22Rv1 (cell line): ENCODE measurements at regions not wholly inside any gene's neighbourhood (a gene's known extent, or its start where the extent isn't known, plus 50 kb on each side); places are given as distances from the start of the nearest gene placed in this dataset.

Experiments
- CTCF ChIP-seq: fragments of 450-650 bp; IDR thresholded peaks from 2 replicates; pipeline ENCODE4 v1.5.1; 2017; ENCODE audit warnings: mild to moderate bottlenecking
- ZFX ChIP-seq: fragments of 450-650 bp; IDR thresholded peaks from 2 replicates; pipeline ENCODE4 v1.6.1; 2017; ENCODE audit warnings: antibody characterized with exemption, borderline replicate concordance

GRCh38 chr3:23751212-23751723 lies 54.5 kb upstream of the UBE2E1 start:
- no peak for TF ChIP-seq CTCF
- TF ChIP-seq ZFX = no peak
